ENCODE measurements at regions not wholly inside any gene's neighbourhood (a gene's known extent, or its start where the extent isn't known, plus 50 kb on each side); places are given as distances from the start of the nearest gene placed in this dataset.
A peak's percentile ranks its signal among the peaks of the same experiment; 100 is the strongest.
"Not testable (repeated sequence)": the region's sequence is repeated elsewhere in the genome, so short reads cannot be mapped to it uniquely, and the experiment has no call there.

GRCh38 chr18:4961121-4961909 is 235.7 kb downstream of the AKAIN1 start:
- no peak overlapping the region for H3K27ac Mint-ChIP-seq
- ATAC-seq (no peak), DNase-seq (no peak)
- H3K27me3 Mint-ChIP-seq: no peaks in the 10 kb centered on the region
- H3K4me3 Mint-ChIP-seq: no peak overlapping the region
- H3K36me3 Mint-ChIP-seq (ENCODE audit: low read depth): no peaks in the 10 kb centered on the region
- peaks cover 32% of the 10 kb centered on the region for H3K9me3 Mint-ChIP-seq
- no peaks in the 10 kb centered on the region for H3K4me1 Mint-ChIP-seq

GRCh38 chr18:4960578-4960977 is 236.5 kb downstream of the AKAIN1 start:
- Mint-ChIP-seq H3K4me3 (no peak overlapping the region), H3K4me1 (no peaks in the 10 kb centered on the region)
- ATAC-seq: no peak

GRCh38 chr18:4931209-4931608 is 265.8 kb downstream of the AKAIN1 start:
- DNase-seq (no peak), ATAC-seq (no peak)
- H3K27me3 Mint-ChIP-seq: no peaks in the 10 kb centered on the region
- H3K9me3 Mint-ChIP-seq: peaks cover 20% of the 10 kb centered on the region
- no peak overlapping the region for H3K27ac Mint-ChIP-seq
- no peaks in the 10 kb centered on the region for H3K4me1 Mint-ChIP-seq
- H3K4me3 Mint-ChIP-seq: no peak overlapping the region
- H3K36me3 Mint-ChIP-seq (ENCODE audit: low read depth): no peaks in the 10 kb centered on the region

More at GRCh38 chr18:4960578-4960977, 236.5 kb downstream of the AKAIN1 start:
- no peaks in the 10 kb centered on the region for H3K27me3 Mint-ChIP-seq
- H3K36me3 Mint-ChIP-seq (ENCODE audit: low read depth): no peaks in the 10 kb centered on the region
- DNase-seq: no peak
- peaks cover 30% of the 10 kb centered on the region for H3K9me3 Mint-ChIP-seq
- no peak overlapping the region for H3K27ac Mint-ChIP-seq

GRCh38 chr18:4921548-4921947 is 275.5 kb downstream of the AKAIN1 start:
- H3K36me3 Mint-ChIP-seq (ENCODE audit: low read depth): no peaks in the 10 kb centered on the region
- H3K4me1 Mint-ChIP-seq: no peaks in the 10 kb centered on the region
- ATAC-seq (no peak), DNase-seq (no peak)
- H3K9me3 Mint-ChIP-seq: peaks cover 18% of the 10 kb centered on the region
- H3K27me3 Mint-ChIP-seq: no peaks in the 10 kb centered on the region
- no peak overlapping the region for H3K4me3 Mint-ChIP-seq
- H3K27ac Mint-ChIP-seq: no peak overlapping the region

GRCh38 chr18:4917509-4917908 is 279.5 kb downstream of the AKAIN1 start:
- ATAC-seq; H3K27me3 Mint-ChIP-seq; H3K27ac Mint-ChIP-seq; H3K36me3 Mint-ChIP-seq (ENCODE audit: low read depth); H3K4me1 Mint-ChIP-seq; DNase-seq; H3K4me3 Mint-ChIP-seq: not testable (repeated sequence)
- H3K9me3 Mint-ChIP-seq: peaks cover 29% of the 10 kb centered on the region

- Mint-ChIP-seq H3K4me1 (no peaks in the 10 kb centered on the region), H3K4me3 (no peak overlapping the region), H3K9me3 (peaks cover 11% of the 10 kb centered on the region), H3K27ac (no peak overlapping the region), H3K36me3 (ENCODE audit: low read depth) (no peaks in the 10 kb centered on the region), H3K27me3 (no peaks in the 10 kb centered on the region)
- DNase-seq: no peak
- ATAC-seq: no peak
Measured at GRCh38 chr18:4908328-4908727, 288.7 kb downstream of the AKAIN1 start.

GRCh38 chr18:4906856-4907255 is 290.2 kb downstream of the AKAIN1 start:
- no peak for DNase-seq
- H3K27me3 Mint-ChIP-seq: no peaks in the 10 kb centered on the region
- H3K9me3 Mint-ChIP-seq: peaks cover 11% of the 10 kb centered on the region
- no peak for ATAC-seq
- H3K36me3 Mint-ChIP-seq (ENCODE audit: low read depth): no peaks in the 10 kb centered on the region
- H3K27ac Mint-ChIP-seq: no peak overlapping the region
- no peaks in the 10 kb centered on the region for H3K4me1 Mint-ChIP-seq
- no peak overlapping the region for H3K4me3 Mint-ChIP-seq

- ATAC-seq: no peak
- Mint-ChIP-seq H3K36me3 (ENCODE audit: low read depth) (no peaks in the 10 kb centered on the region), H3K9me3 (peaks cover 9% of the 10 kb centered on the region)
Measured at GRCh38 chr18:4888251-4889040, 308.6 kb downstream of the AKAIN1 start.

GRCh38 chr18:4878480-4878879 is 318.6 kb downstream of the AKAIN1 start:
- Mint-ChIP-seq H3K36me3 (ENCODE audit: low read depth) (no peaks in the 10 kb centered on the region), H3K4me3 (no peak overlapping the region), H3K27ac (no peak overlapping the region), H3K4me1 (no peaks in the 10 kb centered on the region), H3K9me3 (peaks cover 16% of the 10 kb centered on the region), H3K27me3 (no peaks in the 10 kb centered on the region)
- ATAC-seq (no peak), DNase-seq (no peak)

More at GRCh38 chr18:4888251-4889040, 308.6 kb downstream of the AKAIN1 start:
- Mint-ChIP-seq H3K4me1 (no peaks in the 10 kb centered on the region), H3K27ac (no peak overlapping the region), H3K27me3 (no peaks in the 10 kb centered on the region), H3K4me3 (no peak overlapping the region)
- no peak for DNase-seq

DNA sequence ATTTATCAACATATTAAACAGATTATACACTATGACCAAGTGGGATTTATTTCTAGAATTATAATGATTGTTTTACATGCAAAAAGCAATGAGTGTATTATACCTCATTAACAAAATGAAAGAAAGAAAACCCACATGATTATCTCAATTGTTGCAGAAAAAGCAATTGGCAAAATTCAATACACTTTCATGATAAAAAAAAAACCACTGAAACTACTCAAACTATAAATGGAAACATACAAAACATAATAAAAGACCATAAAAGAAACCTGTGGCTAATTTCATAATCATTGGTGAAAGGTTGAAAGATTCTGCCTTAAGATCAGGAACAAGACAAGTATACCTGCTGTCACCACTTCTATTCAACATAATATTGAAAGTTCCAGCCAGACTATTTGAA is 325.9 kb downstream of the AKAIN1 start:
- Mint-ChIP-seq H3K27ac (no peak overlapping the region), H3K4me3 (no peak overlapping the region), H3K4me1 (no peaks in the 10 kb centered on the region), H3K9me3 (peaks cover 41% of the 10 kb centered on the region), H3K27me3 (no peaks in the 10 kb centered on the region), H3K36me3 (ENCODE audit: low read depth) (no peaks in the 10 kb centered on the region)
- DNase-seq (no peak), ATAC-seq (no peak)

- Mint-ChIP-seq H3K4me3 (no peak overlapping the region), H3K36me3 (ENCODE audit: low read depth) (no peaks in the 10 kb centered on the region), H3K4me1 (no peaks in the 10 kb centered on the region), H3K27me3 (no peaks in the 10 kb centered on the region), H3K9me3 (peaks cover 51% of the 10 kb centered on the region), H3K27ac (no peak overlapping the region)
- no peak for DNase-seq
- peak; percentile 36 for ATAC-seq
Measured at GRCh38 chr18:4870177-4870773, 326.8 kb downstream of the AKAIN1 start.

DNA sequence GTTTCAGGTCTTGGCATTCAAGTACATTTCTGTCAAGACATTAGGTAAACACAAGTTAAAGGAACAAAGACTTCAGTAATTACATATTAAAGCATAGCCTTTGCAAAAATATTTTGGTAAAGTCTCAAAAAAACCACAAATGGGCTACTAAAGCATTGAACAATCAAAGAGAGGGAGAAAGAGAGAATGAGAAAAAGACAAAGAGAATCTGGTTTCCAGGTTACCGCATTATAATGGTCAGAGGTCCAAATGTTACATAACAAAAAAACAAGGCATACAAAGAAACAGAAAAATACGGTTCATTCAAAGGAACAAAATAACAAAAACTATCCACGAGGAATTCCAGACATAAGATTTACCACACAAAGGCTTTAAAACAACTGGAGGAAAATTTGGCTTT is 327.9 kb downstream of the AKAIN1 start:
- peaks cover 52% of the 10 kb centered on the region for H3K9me3 Mint-ChIP-seq
- H3K27me3 Mint-ChIP-seq: no peaks in the 10 kb centered on the region
- no peak overlapping the region for H3K27ac Mint-ChIP-seq
- H3K4me3 Mint-ChIP-seq: no peak overlapping the region
- ATAC-seq (no peak), DNase-seq (no peak)
- H3K36me3 Mint-ChIP-seq (ENCODE audit: low read depth): no peaks in the 10 kb centered on the region
- H3K4me1 Mint-ChIP-seq: no peaks in the 10 kb centered on the region

GRCh38 chr18:4858379-4859127 is 338.5 kb downstream of the AKAIN1 start:
- Mint-ChIP-seq H3K4me3 (no peak overlapping the region), H3K27ac (no peak overlapping the region), H3K4me1 (no peaks in the 10 kb centered on the region), H3K27me3 (no peaks in the 10 kb centered on the region), H3K9me3 (peaks cover 10% of the 10 kb centered on the region), H3K36me3 (ENCODE audit: low read depth) (no peaks in the 10 kb centered on the region)
- ATAC-seq (no peak), DNase-seq (no peak)

GRCh38 chr18:4854671-4855070 is 342.4 kb downstream of the AKAIN1 start:
- no peak overlapping the region for H3K27ac Mint-ChIP-seq
- no peaks in the 10 kb centered on the region for H3K27me3 Mint-ChIP-seq
- H3K4me3 Mint-ChIP-seq: no peak overlapping the region
- H3K9me3 Mint-ChIP-seq: no peaks in the 10 kb centered on the region
- ATAC-seq (no peak), DNase-seq (no peak)
- no peaks in the 10 kb centered on the region for H3K4me1 Mint-ChIP-seq
- H3K36me3 Mint-ChIP-seq (ENCODE audit: low read depth): no peaks in the 10 kb centered on the region
